Hepatocyte (in vitro differentiated cells): ENCODE measurements at regions not wholly inside any gene's neighbourhood (a gene's known extent, or its start where the extent isn't known, plus 50 kb on each side); places are given as distances from the start of the nearest gene placed in this dataset.

Experiments
- DNase-seq: peaks from one replicate; pipeline ENCODE4 v3.0.0-alpha.2; 2016; ENCODE audit warnings: low spot score
- H2AFZ ChIP-seq: fragments of 200-600 bp; sonication (generic); 2 replicates; pipeline ENCODE4 v1.6.0; 2016; ENCODE audit warnings: antibody characterized with exemption, mild to moderate bottlenecking
- H3K27ac ChIP-seq: fragments of 200-600 bp; sonication (generic); 2 replicates; pipeline ENCODE4 v1.5.1; 2016; ENCODE audit warnings: mild to moderate bottlenecking
- H3K27me3 ChIP-seq: fragments of 200-600 bp; sonication (generic); 2 replicates; pipeline ENCODE4 v1.6.1; 2016
- H3K36me3 ChIP-seq: fragments of 200-600 bp; sonication (generic); replicated peaks from 2 replicates; pipeline ENCODE4 v1.5.1; 2016; ENCODE audit warnings: low read depth; ENCODE audit not compliant: insufficient read depth
- H3K4me1 ChIP-seq: fragments of 200-600 bp; sonication (generic); 2 replicates; pipeline ENCODE4 v1.5.1; 2016; ENCODE audit warnings: mild to moderate bottlenecking, moderate library complexity; ENCODE audit not compliant: insufficient read depth
- H3K4me2 ChIP-seq: fragments of 200-600 bp; sonication (generic); 2 replicates; pipeline ENCODE4 v1.6.0; 2016
- H3K4me3 ChIP-seq: fragments of 200-600 bp; sonication (generic); 2 replicates; pipeline ENCODE4 v1.5.1; 2016; ENCODE audit warnings: mild to moderate bottlenecking
- H3K79me2 ChIP-seq: fragments of 200-600 bp; sonication (generic); 2 replicates; pipeline ENCODE4 v1.6.0; 2017; ENCODE audit warnings: mild to moderate bottlenecking
- H3K9me2 ChIP-seq: fragments of 200-600 bp; sonication (generic); replicated peaks from 2 replicates; pipeline ENCODE4 v1.6.0; 2017; ENCODE audit warnings: mild to moderate bottlenecking; ENCODE audit not compliant: insufficient read depth
- H3K9me3 ChIP-seq: fragments of 200-600 bp; sonication (generic); 2 replicates; pipeline ENCODE4 v1.5.1; 2016; ENCODE audit warnings: low read depth, mild to moderate bottlenecking
- H4K20me1 ChIP-seq: fragments of 200-600 bp; sonication (generic); 2 replicates; pipeline ENCODE4 v1.6.0; 2016; ENCODE audit warnings: mild to moderate bottlenecking; ENCODE audit not compliant: insufficient read depth, poor library complexity, severe bottlenecking
- EZH2 ChIP-seq: fragments of 200-600 bp; sonication (generic); IDR thresholded peaks from 2 replicates; pipeline ENCODE4 v1.6.1; 2016; ENCODE audit warnings: antibody characterized with exemption, mild to moderate bottlenecking, borderline replicate concordance
- EZH2phosphoT487 ChIP-seq: fragments of 200-600 bp; sonication (generic); IDR thresholded peaks from one replicate; pipeline ENCODE4 v1.6.1; 2018; ENCODE audit warnings: antibody characterized with exemption, mild to moderate bottlenecking, low read depth, moderate library complexity; ENCODE audit not compliant: unreplicated experiment, severe bottlenecking
- WGBS: methylation state at CpG from one replicate; pipeline ENCODE4 v1.1.6; 2016; ENCODE audit warnings: low lambda C conversion rate; ENCODE audit errors: missing lambda C conversion rate; 5-methylcytosine and 5-hydroxymethylcytosine counted together
- TF ChIP-seq, protein P1 (sequence below): fragments of 200-600 bp; sonication (generic); IDR thresholded peaks from 2 replicates; pipeline ENCODE4 v1.5.1; 2016; ENCODE audit warnings: antibody characterized with exemption, mild to moderate bottlenecking; ENCODE audit not compliant: poor library complexity

GRCh38 chr1:29900104-29900679 is 663.9 kb downstream of the PTPRU start:
- Histone ChIP-seq H3K4me1 (no peaks in the 10 kb centered on the region), H3K27ac (no peak overlapping the region), H4K20me1 (no peaks in the 10 kb centered on the region), H3K36me3 (no peaks in the 10 kb centered on the region), H2AFZ (no peak overlapping the region), H3K4me3 (no peak overlapping the region), H3K4me2 (no peak overlapping the region), H3K9me2 (no peaks in the 10 kb centered on the region), H3K27me3 (peaks cover 7% of the 10 kb centered on the region), H3K9me3 (no peaks in the 10 kb centered on the region), H3K79me2 (no peaks in the 10 kb centered on the region)
- no peak for DNase-seq
- WGBS = 66% methylated on average over 20 of the region's 20 CpGs
- TF ChIP-seq EZH2 (no peak), EZH2phosphoT487 (no peak)
- TF ChIP-seq, protein P1, sequence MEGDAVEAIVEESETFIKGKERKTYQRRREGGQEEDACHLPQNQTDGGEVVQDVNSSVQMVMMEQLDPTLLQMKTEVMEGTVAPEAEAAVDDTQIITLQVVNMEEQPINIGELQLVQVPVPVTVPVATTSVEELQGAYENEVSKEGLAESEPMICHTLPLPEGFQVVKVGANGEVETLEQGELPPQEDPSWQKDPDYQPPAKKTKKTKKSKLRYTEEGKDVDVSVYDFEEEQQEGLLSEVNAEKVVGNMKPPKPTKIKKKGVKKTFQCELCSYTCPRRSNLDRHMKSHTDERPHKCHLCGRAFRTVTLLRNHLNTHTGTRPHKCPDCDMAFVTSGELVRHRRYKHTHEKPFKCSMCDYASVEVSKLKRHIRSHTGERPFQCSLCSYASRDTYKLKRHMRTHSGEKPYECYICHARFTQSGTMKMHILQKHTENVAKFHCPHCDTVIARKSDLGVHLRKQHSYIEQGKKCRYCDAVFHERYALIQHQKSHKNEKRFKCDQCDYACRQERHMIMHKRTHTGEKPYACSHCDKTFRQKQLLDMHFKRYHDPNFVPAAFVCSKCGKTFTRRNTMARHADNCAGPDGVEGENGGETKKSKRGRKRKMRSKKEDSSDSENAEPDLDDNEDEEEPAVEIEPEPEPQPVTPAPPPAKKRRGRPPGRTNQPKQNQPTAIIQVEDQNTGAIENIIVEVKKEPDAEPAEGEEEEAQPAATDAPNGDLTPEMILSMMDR = no peak

DNA sequence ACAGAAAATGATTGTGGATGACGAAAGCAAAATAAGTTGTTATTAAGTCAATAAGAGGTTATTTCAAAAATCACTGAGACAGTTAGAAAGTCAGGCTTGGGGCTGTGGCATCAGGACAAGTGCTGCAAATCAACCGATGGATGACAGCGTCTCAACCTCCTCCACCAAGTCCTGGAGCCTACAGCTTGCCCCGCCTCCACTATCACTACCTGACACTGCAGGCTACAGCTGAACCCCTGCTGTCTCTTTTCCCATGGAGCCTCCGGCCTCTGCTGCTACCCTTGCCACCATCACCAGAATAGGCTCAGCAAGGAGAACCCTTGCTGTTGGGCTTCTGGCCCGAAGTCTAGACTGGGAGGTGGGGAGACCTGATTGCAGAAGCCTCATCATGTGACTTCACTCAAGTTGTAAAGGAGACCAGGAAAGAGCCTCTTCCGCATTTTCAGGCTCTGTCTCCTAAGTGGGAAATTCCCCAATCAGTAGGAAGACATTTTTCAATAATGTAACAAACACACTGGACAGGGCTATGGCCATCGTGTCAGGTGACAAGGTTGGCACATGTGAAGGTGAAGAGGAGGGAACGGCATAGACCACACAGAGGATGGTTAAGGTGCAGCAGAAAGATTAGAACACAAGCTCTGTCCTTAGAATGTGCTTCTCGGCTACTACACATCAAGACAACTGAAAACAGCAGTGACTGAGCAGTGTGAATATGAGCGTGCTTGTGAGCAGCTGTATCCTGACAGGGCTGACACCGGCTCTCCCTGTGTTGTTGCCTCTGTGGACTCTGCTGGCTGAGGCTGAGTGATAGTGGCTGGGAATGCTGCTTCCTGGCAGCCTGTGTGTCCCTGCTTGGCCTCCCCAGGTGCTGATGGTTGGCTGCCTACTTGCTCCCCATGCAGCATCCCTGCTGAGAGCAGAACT is 660.7 kb downstream of the PTPRU start:
- DNase-seq = no peak
- H3K4me2 ChIP-seq = no peak overlapping the region
- H4K20me1 ChIP-seq = no peaks in the 10 kb centered on the region
- no peaks in the 10 kb centered on the region for H3K36me3 ChIP-seq
- H2AFZ ChIP-seq = no peak overlapping the region
- TF ChIP-seq, protein P1 = no peak
- TF ChIP-seq EZH2phosphoT487 = no peak
- TF ChIP-seq EZH2 = no peak
- H3K79me2 ChIP-seq = no peaks in the 10 kb centered on the region
- H3K9me3 ChIP-seq = no peaks in the 10 kb centered on the region
- H3K9me2 ChIP-seq = no peaks in the 10 kb centered on the region
- peaks cover 5% of the 10 kb centered on the region for H3K27me3 ChIP-seq
- no peak overlapping the region for H3K27ac ChIP-seq
- H3K4me3 ChIP-seq = no peak overlapping the region
- H3K4me1 ChIP-seq = no peaks in the 10 kb centered on the region
- WGBS = 70% methylated on average over 12 of the region's 12 CpGs

DNA sequence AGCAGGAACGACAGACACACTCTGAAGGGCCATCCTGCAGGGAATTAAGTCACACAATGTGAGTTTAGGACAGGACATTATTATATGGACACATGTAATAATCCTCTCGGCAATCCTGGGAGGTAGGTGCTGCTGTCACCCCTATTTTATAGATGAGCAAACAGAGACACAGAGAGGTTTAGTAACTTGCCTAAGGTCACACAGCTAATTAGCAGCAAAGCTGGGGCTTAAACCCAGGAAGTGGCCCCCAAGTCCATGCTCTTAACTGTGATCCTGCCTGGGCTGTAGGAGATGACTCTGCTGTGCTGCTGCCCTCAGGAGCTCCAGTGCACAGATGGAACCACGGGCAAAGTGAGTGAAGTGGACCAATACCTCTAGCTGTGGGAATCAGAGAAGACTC is 660.0 kb downstream of the PTPRU start:
- Histone ChIP-seq H3K4me1 (no peaks in the 10 kb centered on the region), H3K9me2 (no peaks in the 10 kb centered on the region), H4K20me1 (no peaks in the 10 kb centered on the region), H3K79me2 (no peaks in the 10 kb centered on the region), H3K4me2 (no peak overlapping the region), H2AFZ (no peak overlapping the region), H3K27ac (no peak overlapping the region), H3K36me3 (no peaks in the 10 kb centered on the region), H3K9me3 (no peaks in the 10 kb centered on the region), H3K27me3 (peaks cover 8% of the 10 kb centered on the region), H3K4me3 (no peak overlapping the region)
- TF ChIP-seq EZH2phosphoT487 = no peak
- TF ChIP-seq, protein P1 = no peak
- TF ChIP-seq EZH2 = no peak
- DNase-seq = no peak
- WGBS = 89% methylated on average over 3 of the region's 3 CpGs
